Medulla oblongata (tissue), 1 donor: ENCODE measurements at regions not wholly inside any gene's neighbourhood (a gene's known extent, or its start where the extent isn't known, plus 50 kb on each side); places are given as distances from the start of the nearest gene placed in this dataset.
A peak's percentile ranks its signal among the peaks of the same experiment; 100 is the strongest.

Source experiments
- DNase-seq: peaks from one replicate; pipeline ENCODE4 v3.0.0-alpha.2; 2015; ENCODE audit errors: extremely low spot score

DNA sequence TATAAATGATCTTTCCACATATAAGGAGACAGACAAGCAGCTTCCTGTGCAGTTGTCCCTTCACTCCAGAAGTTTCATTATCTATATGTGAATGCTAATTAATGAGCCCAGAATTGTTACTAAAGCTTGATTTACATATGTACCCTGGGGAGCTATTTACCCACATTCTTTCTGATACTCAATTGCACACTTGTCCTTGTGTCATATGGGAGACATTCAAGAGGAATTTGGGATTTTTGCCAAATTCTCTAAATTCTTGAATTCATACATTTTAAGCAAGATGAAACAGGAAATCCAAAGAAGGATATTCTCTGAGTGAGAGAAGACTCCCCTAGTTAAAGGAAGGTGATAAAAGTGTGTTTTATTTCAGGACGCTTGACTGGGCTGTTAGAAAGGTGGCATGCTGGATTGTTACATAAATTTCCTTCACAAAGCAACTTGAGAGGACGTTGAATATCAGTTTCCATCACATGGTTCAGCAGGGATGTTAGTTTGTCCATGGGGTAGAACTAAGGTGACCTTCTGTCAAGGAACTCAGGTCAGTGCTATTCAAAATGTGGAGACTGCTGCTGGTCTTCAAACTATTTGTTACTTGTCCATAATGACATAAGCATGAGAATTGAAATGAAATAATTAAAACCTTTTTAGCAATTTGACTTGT, 368.2 kb downstream of the IRS1 start:
- no peak for DNase-seq

GRCh38 chr2:226429476-226429875, 370.1 kb downstream of the IRS1 start:
- no peak for DNase-seq

GRCh38 chr2:226427538-226428307, 371.9 kb downstream of the IRS1 start:
- no peak for DNase-seq

DNA sequence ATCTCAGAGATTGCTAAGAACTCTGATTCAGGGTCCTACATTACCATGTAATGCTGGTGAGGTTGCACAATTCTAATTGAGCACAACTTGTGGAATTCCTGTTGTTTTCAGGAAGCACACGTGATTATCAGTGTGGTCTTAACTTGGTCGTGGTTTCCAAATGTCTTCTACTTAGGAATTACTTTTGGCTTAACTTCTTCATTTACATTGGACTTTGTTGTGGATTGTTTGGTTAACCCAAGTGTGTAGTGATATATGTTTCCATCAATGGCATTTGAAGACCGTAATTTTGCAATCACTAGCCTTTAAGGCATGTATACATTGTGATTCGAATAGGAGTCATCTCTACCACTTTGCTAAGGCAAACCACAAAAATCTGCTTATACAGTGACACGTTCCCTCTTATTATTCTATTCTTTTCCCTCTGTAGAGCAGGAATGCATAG, 373.3 kb downstream of the IRS1 start:
- no peak for DNase-seq

- DNase-seq: no peak
These were observed 374.6 kb downstream of the IRS1 start for GRCh38 chr2:226424971-226425370.

- DNase-seq: peak; percentile 67
These were observed 376.1 kb downstream of the IRS1 start for GRCh38 chr2:226423498-226423960.

DNA sequence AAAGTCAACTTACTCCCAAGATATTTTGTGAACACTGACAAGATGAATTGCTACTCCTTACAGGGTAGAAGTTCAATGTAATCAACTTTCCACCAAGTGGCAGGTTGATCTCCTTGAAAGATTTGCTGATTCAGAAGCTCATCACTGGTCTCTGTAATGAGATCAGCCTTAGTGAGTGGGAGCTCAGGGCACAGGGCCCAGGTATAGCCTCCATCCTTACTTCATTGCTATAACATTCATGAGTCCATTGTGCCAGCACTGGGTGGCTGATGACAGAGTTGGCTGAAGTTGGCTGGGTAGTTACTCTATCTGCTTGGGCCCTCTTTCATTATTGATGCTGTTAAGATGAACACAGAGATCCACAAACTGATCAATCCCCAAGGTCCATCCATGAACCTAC, 379.0 kb downstream of the IRS1 start:
- DNase-seq: no peak

DNA sequence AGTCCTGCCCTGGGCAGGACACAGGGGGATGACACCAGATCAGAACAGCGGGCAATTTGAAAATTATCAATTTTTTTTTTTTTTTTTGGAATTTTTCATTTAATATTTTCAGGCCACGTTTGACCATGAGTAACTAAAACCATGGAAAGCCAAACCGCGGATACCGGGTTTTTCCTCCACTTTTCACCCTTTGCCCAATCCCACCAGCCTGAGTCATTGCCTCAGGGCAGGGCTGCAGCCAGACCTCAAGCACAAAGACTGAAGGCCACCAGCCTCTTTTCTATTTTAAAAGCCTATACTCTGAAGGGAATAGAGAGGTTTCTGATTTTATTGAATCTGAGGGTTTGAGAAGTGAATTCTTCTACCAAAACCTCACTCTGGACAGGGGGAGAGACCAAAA, 381.1 kb downstream of the IRS1 start:
- no peak for DNase-seq

GRCh38 chr2:226414335-226414734, 385.3 kb downstream of the IRS1 start:
- DNase-seq: no peak

- DNase-seq: no peak
These were observed 386.0 kb downstream of the IRS1 start for GRCh38 chr2:226413498-226414130.

GRCh38 chr2:226411727-226412360, 387.8 kb downstream of the IRS1 start:
- no peak for DNase-seq

- DNase-seq: no peak
These were observed 388.4 kb downstream of the IRS1 start for GRCh38 chr2:226411205-226411604.

- no peak for DNase-seq
These were observed 389.3 kb downstream of the IRS1 start for GRCh38 chr2:226410247-226410835.

DNA sequence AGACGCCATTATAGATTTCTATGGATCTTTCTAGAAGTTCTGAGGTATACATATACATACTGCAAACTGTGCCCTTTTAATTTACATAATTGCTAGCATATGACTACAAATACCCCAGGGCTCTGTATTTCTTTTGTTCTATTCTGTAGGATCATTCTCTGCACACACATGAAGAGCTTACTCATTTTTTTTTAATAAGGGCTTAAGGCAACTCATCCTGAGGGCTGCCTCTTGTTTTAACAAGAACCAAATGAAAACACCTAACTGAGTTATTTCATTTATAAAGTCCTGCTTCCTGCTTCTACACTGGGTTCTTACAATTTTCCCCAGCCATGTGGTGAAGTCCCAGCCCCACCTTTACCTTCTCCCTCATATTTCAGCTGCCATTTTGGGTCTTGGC, 390.5 kb downstream of the IRS1 start:
- DNase-seq: no peak

DNA sequence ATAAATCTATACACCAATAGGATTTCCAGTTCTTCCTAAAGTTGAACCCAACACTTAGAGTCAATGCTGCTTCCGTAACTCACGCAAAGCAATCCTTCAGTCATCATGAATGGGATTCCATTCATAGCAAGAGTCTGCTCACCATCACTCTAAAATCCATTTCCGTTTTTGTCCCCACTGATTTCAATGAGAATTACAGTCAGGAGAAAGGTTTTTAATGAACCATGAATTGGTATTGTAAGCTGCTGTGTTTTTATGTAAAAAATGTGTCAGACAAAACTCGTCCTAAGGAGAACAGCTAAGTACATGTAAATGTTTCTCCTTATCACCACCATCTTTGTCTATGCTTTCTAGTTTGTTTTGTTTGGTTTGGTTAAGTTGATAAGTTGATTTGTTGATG, 391.5 kb downstream of the IRS1 start:
- no peak for DNase-seq

DNA sequence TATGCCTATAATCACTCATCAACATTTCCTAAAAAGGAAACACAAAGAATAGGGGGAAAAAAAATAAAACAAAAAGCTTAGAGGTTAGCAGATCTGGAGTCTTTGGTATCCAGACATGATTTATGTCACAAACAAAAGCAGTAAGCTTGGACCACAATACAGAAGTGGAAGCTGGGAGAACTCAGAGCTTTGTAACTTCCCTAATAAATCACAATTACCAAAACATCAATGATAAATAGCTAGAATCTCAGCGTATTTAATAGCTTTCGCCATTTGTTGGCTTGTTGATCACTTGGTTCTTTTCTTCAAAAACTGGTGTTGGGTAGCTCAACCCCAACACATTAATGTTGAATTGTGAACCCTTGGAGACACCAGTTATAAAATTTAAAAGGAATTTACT, 392.5 kb downstream of the IRS1 start:
- no peak for DNase-seq

DNA sequence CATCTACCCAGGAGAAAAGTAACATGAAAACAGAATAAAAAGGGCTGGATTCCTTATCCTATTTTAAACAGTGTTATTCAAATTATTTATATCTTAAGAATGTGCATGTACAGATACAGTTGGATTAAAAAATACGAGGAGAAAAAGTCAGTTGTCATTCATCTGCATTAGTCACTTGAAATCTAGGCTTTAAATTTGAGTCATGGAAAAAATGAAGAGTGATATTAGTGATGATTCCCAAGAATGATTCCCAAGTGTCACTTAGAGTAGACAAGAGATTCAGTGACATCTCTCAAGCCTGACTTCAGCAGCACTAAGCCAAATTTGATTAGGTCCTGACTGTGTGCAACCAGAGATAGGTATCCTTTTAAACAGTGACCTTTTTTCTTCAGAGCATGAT, 394.2 kb downstream of the IRS1 start:
- DNase-seq: no peak

DNA sequence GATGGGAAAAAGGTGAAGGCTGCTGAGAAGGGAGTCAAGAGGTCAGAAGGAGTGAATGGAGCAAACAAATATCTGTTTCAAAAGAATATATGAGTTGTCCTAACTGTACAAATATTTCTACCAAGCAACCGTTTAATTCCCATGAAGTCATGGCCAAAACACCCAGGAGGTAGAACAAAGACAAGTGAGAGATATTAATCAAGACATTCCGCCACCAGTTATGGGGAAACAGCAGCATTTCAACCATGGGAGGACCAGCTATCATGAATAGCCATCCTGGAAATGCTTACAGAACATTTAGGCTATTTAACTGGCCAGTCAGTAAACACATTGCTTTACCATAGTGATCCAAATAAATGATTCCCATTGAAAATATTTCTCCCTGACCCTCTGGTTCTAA, 396.3 kb downstream of the IRS1 start:
- no peak for DNase-seq

DNA sequence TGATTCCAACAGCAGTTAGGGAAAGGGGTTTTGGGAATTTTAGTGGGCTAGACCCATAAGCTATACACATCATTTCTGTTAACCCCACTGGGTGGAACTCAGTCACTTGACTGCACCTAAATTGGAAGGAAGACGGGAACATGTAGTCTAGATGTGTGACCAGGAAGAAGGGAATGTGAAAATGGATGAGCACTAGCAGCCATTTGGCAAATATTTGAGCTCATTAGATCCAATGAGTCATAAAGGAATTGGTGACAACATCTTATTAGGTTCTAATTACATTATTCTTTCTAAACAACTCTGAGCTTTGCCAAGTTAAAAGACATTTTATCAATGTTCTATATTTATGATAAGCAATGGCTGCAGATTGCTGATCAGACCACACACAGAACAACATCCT, 400.6 kb downstream of the IRS1 start:
- no peak for DNase-seq

GRCh38 chr2:226398580-226398979, 401.0 kb downstream of the IRS1 start:
- no peak for DNase-seq

GRCh38 chr2:226396541-226396940, 403.1 kb downstream of the IRS1 start:
- no peak for DNase-seq

GRCh38 chr2:226387499-226387942, 412.1 kb downstream of the IRS1 start:
- no peak for DNase-seq
